HS-5 (cell line): ENCODE measurements at regions not wholly inside any gene's neighbourhood (a gene's known extent, or its start where the extent isn't known, plus 50 kb on each side); places are given as distances from the start of the nearest gene placed in this dataset.

Source experiments
- DNase-seq: peaks from one replicate; pipeline ENCODE4 v3.0.0-alpha.2; 2012; ENCODE audit warnings: low read depth

DNA sequence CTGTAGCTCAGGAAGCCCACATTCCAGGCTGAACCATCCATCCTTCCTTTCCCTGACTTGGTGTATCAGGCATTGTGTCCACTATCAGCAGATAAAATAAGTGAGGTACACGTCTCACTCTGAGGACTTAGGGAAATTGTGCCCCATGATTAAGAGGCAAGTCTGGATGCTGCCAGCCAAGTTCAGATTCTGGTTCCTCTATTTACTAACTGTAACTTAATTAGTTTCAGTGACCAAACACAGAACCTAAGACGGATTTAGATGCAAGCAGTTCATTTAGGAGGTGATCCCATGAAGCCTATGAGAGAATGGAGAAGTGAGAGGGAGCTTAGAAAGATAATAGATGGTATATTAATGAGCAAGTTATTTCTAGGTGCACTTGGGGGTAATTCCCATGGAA is 56.6 kb upstream of the PACRGL start:
- no peak for DNase-seq

DNA sequence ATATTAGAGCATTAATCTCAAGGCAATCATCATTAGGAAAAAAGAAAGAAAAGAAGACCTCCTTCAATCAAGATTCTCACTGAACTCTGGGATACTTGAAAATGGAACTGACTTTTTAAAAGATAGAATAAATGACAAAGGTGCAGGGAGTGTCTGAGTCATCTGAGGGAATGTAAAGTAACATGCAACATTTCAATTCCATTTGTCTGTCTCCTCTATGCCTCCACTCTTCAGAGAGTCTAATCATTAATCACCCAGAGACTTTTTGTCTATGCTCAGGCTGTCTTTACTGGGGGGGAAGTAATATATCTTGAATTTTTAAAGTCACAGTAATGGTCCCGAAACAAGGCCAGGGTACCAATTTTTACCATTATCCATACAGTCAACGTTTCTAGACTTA is 55.0 kb upstream of the PACRGL start:
- no peak for DNase-seq

- DNase-seq = no peak
Measured at GRCh38 chr4:20646287-20646686, 54.0 kb upstream of the PACRGL start.
